Progenitor cell of endocrine pancreas (in vitro differentiated cells): ENCODE measurements at regions not wholly inside any gene's neighbourhood (a gene's known extent, or its start where the extent isn't known, plus 50 kb on each side); places are given as distances from the start of the nearest gene placed in this dataset.
A peak's percentile ranks its signal among the peaks of the same experiment; 100 is the strongest.

Experiments used
- DNase-seq: peaks from one replicate; pipeline ENCODE4 v3.0.0; 2021; ENCODE audit warnings: low spot score; ENCODE audit not compliant: unreplicated experiment
- H3K27ac Mint-ChIP-seq: 2 replicates; pipeline ENCODE4 v1.8.0; 2021; ENCODE audit warnings: mild to moderate bottlenecking, moderate library complexity, mixed read lengths
- H3K27me3 Mint-ChIP-seq: 2 replicates; pipeline ENCODE4 v1.8.0; 2021; ENCODE audit warnings: mixed read lengths
- H3K36me3 Mint-ChIP-seq: 2 replicates; pipeline ENCODE4 v1.8.0; 2022; ENCODE audit warnings: mixed read lengths; ENCODE audit not compliant: insufficient read depth
- H3K4me1 Mint-ChIP-seq: 2 replicates; pipeline ENCODE4 v1.8.0; 2021; ENCODE audit warnings: low read depth, mixed read lengths
- H3K4me3 Mint-ChIP-seq: 2 replicates; pipeline ENCODE4 v1.8.0; 2021; ENCODE audit warnings: low read depth, mild to moderate bottlenecking, moderate library complexity, mixed read lengths
- H3K9me3 Mint-ChIP-seq: 2 replicates; pipeline ENCODE4 v1.8.0; 2021; ENCODE audit warnings: low read depth, mixed read lengths
- CTCF ChIP-seq: fragments of 200-600 bp; sonication (generic); IDR thresholded peaks from one replicate; pipeline ENCODE4 v1.5.0; 2021; ENCODE audit warnings: antibody characterized with exemption, mild to moderate bottlenecking; ENCODE audit not compliant: unreplicated experiment

GRCh38 chrX:104316739-104317138 is 62.0 kb upstream of the ESX1 start:
- H3K36me3 Mint-ChIP-seq: no peaks in the 10 kb centered on the region
- H3K9me3 Mint-ChIP-seq: peaks cover 3% of the 10 kb centered on the region
- H3K4me3 Mint-ChIP-seq: no peak overlapping the region
- peaks cover 6% of the 10 kb centered on the region for H3K4me1 Mint-ChIP-seq
- DNase-seq: no peak
- H3K27ac Mint-ChIP-seq: no peak overlapping the region
- TF ChIP-seq CTCF: no peak
- H3K27me3 Mint-ChIP-seq: no peaks in the 10 kb centered on the region

GRCh38 chrX:104315555-104315954 is 60.8 kb upstream of the ESX1 start:
- H3K4me3 Mint-ChIP-seq: no peak overlapping the region
- H3K9me3 Mint-ChIP-seq: peaks cover 3% of the 10 kb centered on the region
- DNase-seq: no peak
- H3K36me3 Mint-ChIP-seq: no peaks in the 10 kb centered on the region
- H3K4me1 Mint-ChIP-seq: peaks cover 6% of the 10 kb centered on the region
- no peak for TF ChIP-seq CTCF
- H3K27ac Mint-ChIP-seq: no peak overlapping the region
- H3K27me3 Mint-ChIP-seq: no peaks in the 10 kb centered on the region

GRCh38 chrX:104310657-104311254 is 56.0 kb upstream of the ESX1 start:
- H3K9me3 Mint-ChIP-seq: peaks cover 9% of the 10 kb centered on the region
- DNase-seq: no peak
- no peaks in the 10 kb centered on the region for H3K27me3 Mint-ChIP-seq
- no peak for TF ChIP-seq CTCF
- no peak overlapping the region for H3K4me3 Mint-ChIP-seq
- H3K4me1 Mint-ChIP-seq: peaks cover 1% of the 10 kb centered on the region
- no peaks in the 10 kb centered on the region for H3K36me3 Mint-ChIP-seq
- H3K27ac Mint-ChIP-seq: no peak overlapping the region

- Mint-ChIP-seq H3K4me1 (peaks cover 1% of the 10 kb centered on the region), H3K36me3 (no peaks in the 10 kb centered on the region), H3K27ac (no peak overlapping the region), H3K27me3 (no peaks in the 10 kb centered on the region), H3K4me3 (no peak overlapping the region), H3K9me3 (peaks cover 9% of the 10 kb centered on the region)
- DNase-seq: no peak
- peak; percentile 13 for TF ChIP-seq CTCF
Observed at GRCh38 chrX:104310090-104310489, 55.4 kb upstream of the ESX1 start.

- H3K9me3 Mint-ChIP-seq: peaks cover 9% of the 10 kb centered on the region
- DNase-seq: no peak
- no peak overlapping the region for H3K4me3 Mint-ChIP-seq
- TF ChIP-seq CTCF: peak; percentile 6
- no peak overlapping the region for H3K27ac Mint-ChIP-seq
- H3K27me3 Mint-ChIP-seq: no peaks in the 10 kb centered on the region
- no peaks in the 10 kb centered on the region for H3K36me3 Mint-ChIP-seq
- peaks cover 1% of the 10 kb centered on the region for H3K4me1 Mint-ChIP-seq
Observed at GRCh38 chrX:104309169-104309568, 54.4 kb upstream of the ESX1 start.
